Astrocyte (in vitro differentiated cells and primary cell): ENCODE measurements at regions not wholly inside any gene's neighbourhood (a gene's known extent, or its start where the extent isn't known, plus 50 kb on each side); places are given as distances from the start of the nearest gene placed in this dataset.

Experiments
- DNase-seq: peaks from one replicate; pipeline ENCODE4 v3.0.0-alpha.2; 2010; ENCODE audit warnings: low read depth
- FAIRE-seq: peaks from 2 replicates; lab custom pipeline; 2011; peaks lifted over from hg19 to GRCh38; lab: Jason Lieb, UNC
- H2AFZ ChIP-seq: 2 replicates; pipeline ENCODE4 v1.6.0; 2012; ENCODE audit warnings: low read depth, low read length, inconsistent platforms
- H3K27ac ChIP-seq: 2 replicates; pipeline ENCODE4 v1.5.1; 2011; ENCODE audit warnings: low read depth, low read length, inconsistent platforms
- H3K27me3 ChIP-seq: 2 replicates; pipeline ENCODE4 v1.6.0; 2011; ENCODE audit warnings: low read length, inconsistent platforms; ENCODE audit not compliant: insufficient read depth
- H3K36me3 ChIP-seq: 2 replicates; pipeline ENCODE4 v1.5.1; 2011; ENCODE audit warnings: low read length, inconsistent platforms; ENCODE audit not compliant: insufficient read depth
- H3K4me1 ChIP-seq: 2 replicates; pipeline ENCODE4 v1.5.1; 2011; ENCODE audit warnings: low read length, inconsistent platforms; ENCODE audit not compliant: insufficient read depth
- H3K4me2 ChIP-seq: 2 replicates; pipeline ENCODE4 v1.6.0; 2012; ENCODE audit warnings: low read length, inconsistent platforms
- H3K4me3 ChIP-seq: 2 replicates; pipeline ENCODE4 v1.5.1; 2011; ENCODE audit warnings: low read depth, mild to moderate bottlenecking, low read length, inconsistent platforms; ENCODE audit not compliant: insufficient read depth
- H3K79me2 ChIP-seq: 2 replicates; pipeline ENCODE4 v1.6.0; 2012; ENCODE audit warnings: mild to moderate bottlenecking, low read length, inconsistent platforms; ENCODE audit not compliant: insufficient read depth
- H3K9ac ChIP-seq: 2 replicates; pipeline ENCODE4 v1.6.0; 2012; ENCODE audit warnings: mild to moderate bottlenecking, low read length, inconsistent platforms
- H3K9me3 ChIP-seq: 2 replicates; pipeline ENCODE4 v1.5.1; 2012; ENCODE audit warnings: low read depth, mild to moderate bottlenecking, low read length, inconsistent platforms; ENCODE audit not compliant: insufficient read depth
- H4K20me1 ChIP-seq: 2 replicates; pipeline ENCODE4 v1.6.0; 2012; ENCODE audit warnings: low read length, inconsistent platforms; ENCODE audit not compliant: insufficient read depth
- H3K27ac Mint-ChIP-seq: one replicate; pipeline ENCODE4 v1.8.0; 2021; ENCODE audit warnings: mild to moderate bottlenecking, mixed read lengths; ENCODE audit not compliant: unreplicated experiment
- H3K27me3 Mint-ChIP-seq: one replicate; pipeline ENCODE4 v1.8.0; 2021; ENCODE audit warnings: low read depth, mixed read lengths; ENCODE audit not compliant: unreplicated experiment
- H3K36me3 Mint-ChIP-seq: one replicate; pipeline ENCODE4 v1.8.0; 2021; ENCODE audit warnings: low read depth, mixed read lengths; ENCODE audit not compliant: unreplicated experiment
- H3K4me1 Mint-ChIP-seq: one replicate; pipeline ENCODE4 v1.8.0; 2021; ENCODE audit warnings: low read depth, mixed read lengths; ENCODE audit not compliant: unreplicated experiment
- H3K4me3 Mint-ChIP-seq: one replicate; pipeline ENCODE4 v1.8.0; 2021; ENCODE audit warnings: mild to moderate bottlenecking, moderate library complexity, mixed read lengths; ENCODE audit not compliant: unreplicated experiment
- H3K9me3 Mint-ChIP-seq: one replicate; pipeline ENCODE4 v1.8.0; 2021; ENCODE audit warnings: mild to moderate bottlenecking, mixed read lengths; ENCODE audit not compliant: unreplicated experiment
- CTCF ChIP-seq: IDR thresholded peaks from 2 replicates; pipeline ENCODE4 v1.5.1; 2011; ENCODE audit warnings: low read depth, mild to moderate bottlenecking, inconsistent platforms, low read length, moderate library complexity; ENCODE audit not compliant: insufficient read depth
- EZH2 ChIP-seq: IDR thresholded peaks from 2 replicates; pipeline ENCODE4 v1.6.1; 2012; ENCODE audit warnings: mild to moderate bottlenecking, low read length, inconsistent platforms; ENCODE audit not compliant: insufficient read depth

GRCh38 chr4:163606896-163607691, 112.6 kb downstream of the TMA16 start:
- H3K4me2 ChIP-seq, result no peak overlapping the region
- DNase-seq, result peak; percentile 13
- no peaks in the 10 kb centered on the region for H3K36me3 ChIP-seq
- TF ChIP-seq CTCF, result no peak
- no peak for TF ChIP-seq EZH2
- no peak overlapping the region for H3K4me3 ChIP-seq
- Mint-ChIP-seq H3K4me3 (no peak overlapping the region), H3K27ac (no peak overlapping the region), H3K36me3 (no peaks in the 10 kb centered on the region), H3K9me3 (no peaks in the 10 kb centered on the region), H3K4me1 (peaks cover 24% of the 10 kb centered on the region), H3K27me3 (no peaks in the 10 kb centered on the region)
- no peaks in the 10 kb centered on the region for H3K27me3 ChIP-seq
- no peak for FAIRE-seq
- no peak overlapping the region for H3K27ac ChIP-seq
- H2AFZ ChIP-seq, result no peak overlapping the region
- no peaks in the 10 kb centered on the region for H3K79me2 ChIP-seq
- no peaks in the 10 kb centered on the region for H4K20me1 ChIP-seq
- H3K4me1 ChIP-seq, result no peaks in the 10 kb centered on the region
- no peak overlapping the region for H3K9ac ChIP-seq
- H3K9me3 ChIP-seq, result no peaks in the 10 kb centered on the region

GRCh38 chr4:163609019-163609418, 114.5 kb downstream of the TMA16 start:
- no peak overlapping the region for H3K4me3 ChIP-seq
- Mint-ChIP-seq H3K27me3 (no peaks in the 10 kb centered on the region), H3K36me3 (no peaks in the 10 kb centered on the region), H3K4me1 (peaks cover 24% of the 10 kb centered on the region), H3K9me3 (no peaks in the 10 kb centered on the region), H3K4me3 (no peak overlapping the region), H3K27ac (no peak overlapping the region)
- FAIRE-seq, result no peak
- H4K20me1 ChIP-seq, result no peaks in the 10 kb centered on the region
- no peak overlapping the region for H3K27ac ChIP-seq
- TF ChIP-seq CTCF, result no peak
- H3K4me1 ChIP-seq, result no peaks in the 10 kb centered on the region
- H3K9ac ChIP-seq, result no peak overlapping the region
- no peaks in the 10 kb centered on the region for H3K9me3 ChIP-seq
- no peaks in the 10 kb centered on the region for H3K36me3 ChIP-seq
- no peak for DNase-seq
- no peaks in the 10 kb centered on the region for H3K79me2 ChIP-seq
- H3K27me3 ChIP-seq, result no peaks in the 10 kb centered on the region
- no peak overlapping the region for H2AFZ ChIP-seq
- no peak overlapping the region for H3K4me2 ChIP-seq

- no peak overlapping the region for H3K9ac ChIP-seq
- no peaks in the 10 kb centered on the region for H3K27me3 ChIP-seq
- no peaks in the 10 kb centered on the region for H3K4me1 ChIP-seq
- no peaks in the 10 kb centered on the region for H3K9me3 ChIP-seq
- no peak overlapping the region for H3K4me3 Mint-ChIP-seq
- TF ChIP-seq CTCF (no peak), EZH2 (no peak)
- peaks cover 24% of the 10 kb centered on the region for H3K4me1 Mint-ChIP-seq
- no peak overlapping the region for H3K4me3 ChIP-seq
- no peak overlapping the region for H3K27ac Mint-ChIP-seq
- no peaks in the 10 kb centered on the region for H4K20me1 ChIP-seq
- H2AFZ ChIP-seq, result no peak overlapping the region
- H3K4me2 ChIP-seq, result no peak overlapping the region
- FAIRE-seq, result no peak
- H3K36me3 Mint-ChIP-seq, result no peaks in the 10 kb centered on the region
- no peaks in the 10 kb centered on the region for H3K36me3 ChIP-seq
- no peaks in the 10 kb centered on the region for H3K27me3 Mint-ChIP-seq
- H3K27ac ChIP-seq, result no peak overlapping the region
- no peaks in the 10 kb centered on the region for H3K9me3 Mint-ChIP-seq
- H3K79me2 ChIP-seq, result no peaks in the 10 kb centered on the region
- no peak for DNase-seq
Measured at GRCh38 chr4:163610648-163611047, 116.2 kb downstream of the TMA16 start.
